Epithelial cell of proximal tubule (primary cell): ENCODE measurements at regions not wholly inside any gene's neighbourhood (a gene's known extent, or its start where the extent isn't known, plus 50 kb on each side); places are given as distances from the start of the nearest gene placed in this dataset.

Source experiments
- DNase-seq: peaks from one replicate; pipeline ENCODE4 v3.0.0-alpha.2; 2011; ENCODE audit warnings: low read depth
- H3K4me3 ChIP-seq: 2 replicates; pipeline ENCODE4 v1.5.1; 2011; ENCODE audit warnings: low read depth, mild to moderate bottlenecking, low read length
- TF ChIP-seq, protein P1 (sequence below): conservative IDR thresholded peaks from 2 replicates; pipeline ENCODE4 v1.5.1; 2012; ENCODE audit warnings: low read depth, mild to moderate bottlenecking, low read length

DNA sequence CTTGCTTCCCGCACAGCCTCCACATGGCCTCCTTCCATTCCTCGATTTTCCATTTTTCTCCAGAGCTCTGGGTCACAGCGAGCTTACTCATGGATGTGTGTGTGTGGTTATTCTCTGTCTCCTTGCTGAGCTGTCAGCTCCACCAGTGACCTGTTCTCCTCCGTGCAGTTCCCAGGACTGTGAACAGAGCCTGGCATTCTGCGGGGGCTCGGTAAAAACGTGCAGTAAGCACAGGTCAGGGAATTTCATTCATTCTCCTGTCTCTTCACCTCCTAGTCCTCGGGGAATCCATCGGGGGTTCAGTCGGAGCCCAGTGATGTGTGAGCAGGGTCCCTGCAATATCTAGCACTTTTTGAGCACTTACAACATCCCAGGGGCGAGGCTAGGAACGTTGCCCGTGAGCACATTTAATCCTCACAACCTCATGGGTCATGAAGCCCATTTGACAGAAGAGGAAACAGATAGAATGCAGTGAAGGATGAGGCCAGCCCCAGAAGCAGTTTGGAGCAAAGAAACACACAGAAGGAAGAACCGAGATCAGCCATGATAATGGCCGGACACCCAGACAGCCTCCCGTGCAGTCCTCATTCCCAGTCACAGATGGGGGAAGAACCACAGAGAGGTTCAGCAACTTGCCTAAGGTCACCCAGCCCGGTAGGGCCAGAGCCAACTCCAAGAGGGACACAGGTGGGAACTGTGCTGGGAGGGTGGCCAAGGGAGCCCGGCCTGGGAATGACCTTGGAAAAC lies 183.2 kb upstream of the GSE1 start:
- no peak overlapping the region for H3K4me3 ChIP-seq
- TF ChIP-seq, protein P1, sequence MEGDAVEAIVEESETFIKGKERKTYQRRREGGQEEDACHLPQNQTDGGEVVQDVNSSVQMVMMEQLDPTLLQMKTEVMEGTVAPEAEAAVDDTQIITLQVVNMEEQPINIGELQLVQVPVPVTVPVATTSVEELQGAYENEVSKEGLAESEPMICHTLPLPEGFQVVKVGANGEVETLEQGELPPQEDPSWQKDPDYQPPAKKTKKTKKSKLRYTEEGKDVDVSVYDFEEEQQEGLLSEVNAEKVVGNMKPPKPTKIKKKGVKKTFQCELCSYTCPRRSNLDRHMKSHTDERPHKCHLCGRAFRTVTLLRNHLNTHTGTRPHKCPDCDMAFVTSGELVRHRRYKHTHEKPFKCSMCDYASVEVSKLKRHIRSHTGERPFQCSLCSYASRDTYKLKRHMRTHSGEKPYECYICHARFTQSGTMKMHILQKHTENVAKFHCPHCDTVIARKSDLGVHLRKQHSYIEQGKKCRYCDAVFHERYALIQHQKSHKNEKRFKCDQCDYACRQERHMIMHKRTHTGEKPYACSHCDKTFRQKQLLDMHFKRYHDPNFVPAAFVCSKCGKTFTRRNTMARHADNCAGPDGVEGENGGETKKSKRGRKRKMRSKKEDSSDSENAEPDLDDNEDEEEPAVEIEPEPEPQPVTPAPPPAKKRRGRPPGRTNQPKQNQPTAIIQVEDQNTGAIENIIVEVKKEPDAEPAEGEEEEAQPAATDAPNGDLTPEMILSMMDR: no peak
- DNase-seq: no peak

DNA sequence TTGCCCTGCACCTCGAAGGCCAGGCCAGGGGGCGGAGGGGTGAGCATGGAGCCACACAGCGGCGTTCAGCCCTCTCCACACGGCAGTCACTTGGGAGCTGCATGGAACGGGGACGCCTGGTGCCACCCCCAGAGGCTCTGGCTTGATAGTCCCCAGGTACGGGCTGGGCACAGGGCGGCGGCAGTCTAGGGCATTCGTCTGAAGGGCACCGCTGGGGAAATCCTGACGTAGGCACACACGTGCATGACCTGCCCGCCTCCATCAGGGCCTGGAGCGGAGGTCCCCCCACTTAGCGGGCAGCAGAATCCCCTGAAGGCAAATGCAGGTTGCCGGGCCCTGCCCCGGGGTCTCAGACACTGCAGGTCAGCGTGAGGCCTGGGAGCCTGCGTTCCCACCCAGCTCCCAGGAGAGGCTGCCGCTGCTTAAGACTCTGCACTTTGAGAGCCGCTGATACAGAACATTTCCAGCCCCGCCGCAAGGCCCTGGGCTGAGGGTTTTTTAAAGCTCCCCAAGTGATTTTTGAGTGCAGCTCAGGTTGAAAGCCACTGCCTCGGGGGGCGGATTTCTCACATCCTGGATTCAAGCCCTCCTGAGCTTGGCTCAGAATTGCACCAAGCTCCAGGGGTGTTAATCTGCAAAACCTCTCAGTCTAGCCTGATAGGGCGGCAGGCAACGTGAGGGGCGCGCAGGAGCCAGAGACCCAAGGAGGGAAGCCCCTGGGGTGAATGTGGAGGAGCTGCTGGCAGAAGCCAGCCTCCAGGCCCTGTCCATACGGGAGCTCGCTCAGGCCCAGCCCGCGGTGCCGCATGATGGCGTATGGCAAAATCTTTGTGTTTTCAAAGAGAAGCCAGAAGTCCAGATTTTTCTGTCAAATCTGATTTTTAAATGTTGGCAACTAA lies 182.3 kb upstream of the GSE1 start:
- no peak for DNase-seq
- TF ChIP-seq, protein P1: no peak

DNA sequence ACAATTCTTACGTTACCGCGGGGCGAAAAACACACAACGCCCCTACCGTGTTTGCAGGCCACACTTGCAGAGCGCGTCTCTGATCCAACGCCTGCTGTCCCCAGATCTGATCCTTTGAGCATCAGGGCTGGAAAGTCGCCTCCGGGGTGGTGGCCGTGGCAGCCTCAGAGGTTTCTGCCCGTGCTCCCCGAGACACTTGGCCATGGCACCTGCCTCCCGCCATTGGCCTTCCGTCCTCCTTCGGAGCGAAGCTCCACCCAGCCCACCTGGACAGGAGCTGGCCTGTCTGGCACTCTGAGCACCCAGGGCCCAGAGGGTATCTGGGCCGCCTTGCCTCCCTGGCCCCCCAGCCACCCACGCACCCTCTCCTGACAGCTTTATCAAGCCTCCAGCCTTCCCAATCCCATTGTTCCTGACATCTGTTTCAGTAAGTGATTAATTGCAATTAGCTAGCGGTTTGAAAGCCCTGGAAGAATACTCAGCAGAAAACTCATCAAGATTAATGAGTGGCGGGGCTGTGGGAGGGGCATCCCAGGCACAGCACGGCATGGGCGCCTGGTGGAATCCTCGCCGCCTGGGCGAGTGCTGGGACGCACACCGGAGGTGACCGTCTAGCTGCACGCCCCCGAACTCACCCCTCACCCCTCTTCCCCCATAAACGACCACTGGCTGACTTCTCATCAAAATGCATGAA lies 181.5 kb upstream of the GSE1 start:
- DNase-seq: no peak
- TF ChIP-seq, protein P1: no peak
- no peak overlapping the region for H3K4me3 ChIP-seq

More for the DNA sequence above, 182.3 kb upstream of the GSE1 start:
- no peak overlapping the region for H3K4me3 ChIP-seq

DNA sequence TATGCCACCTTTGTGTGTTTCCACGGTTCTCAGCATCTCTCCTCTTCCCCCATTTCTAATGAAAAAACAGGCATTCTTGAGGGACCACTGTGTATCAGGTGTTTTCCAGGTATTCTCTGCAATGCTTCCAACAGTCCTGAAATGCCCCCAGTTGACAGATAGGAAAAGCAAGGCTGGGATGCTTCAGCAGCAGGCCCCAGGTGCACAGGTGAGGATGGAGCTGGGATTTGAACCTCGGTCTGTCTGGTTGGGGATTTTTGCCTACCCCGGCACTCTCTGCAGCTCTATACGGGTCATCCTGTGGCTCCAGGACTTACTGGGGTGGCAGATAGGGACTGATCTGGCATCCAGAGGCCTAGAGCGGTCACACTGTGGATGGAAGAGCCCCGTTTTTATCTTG lies 180.5 kb upstream of the GSE1 start:
- H3K4me3 ChIP-seq: no peak overlapping the region
- TF ChIP-seq, protein P1: no peak
- no peak for DNase-seq

DNA sequence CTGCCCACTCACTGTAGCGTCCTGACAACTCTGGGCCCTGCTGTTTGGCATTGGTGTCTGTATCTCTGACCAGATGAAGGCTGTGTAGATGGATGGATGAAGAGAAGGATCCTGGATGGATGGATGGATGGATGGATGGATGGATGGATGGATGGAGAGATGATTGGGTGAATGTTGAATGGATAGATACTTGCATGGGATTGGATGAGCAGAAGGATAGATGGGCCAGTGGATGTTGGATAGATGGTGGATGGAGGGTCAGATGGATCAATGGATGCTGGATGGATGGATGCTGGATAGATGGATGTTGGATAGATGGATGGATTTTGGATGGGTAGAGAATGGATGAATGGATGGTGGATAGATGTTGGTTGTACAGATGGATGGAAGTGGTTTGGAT lies 179.6 kb upstream of the GSE1 start:
- TF ChIP-seq, protein P1: no peak
- DNase-seq: no peak
- no peak overlapping the region for H3K4me3 ChIP-seq

DNA sequence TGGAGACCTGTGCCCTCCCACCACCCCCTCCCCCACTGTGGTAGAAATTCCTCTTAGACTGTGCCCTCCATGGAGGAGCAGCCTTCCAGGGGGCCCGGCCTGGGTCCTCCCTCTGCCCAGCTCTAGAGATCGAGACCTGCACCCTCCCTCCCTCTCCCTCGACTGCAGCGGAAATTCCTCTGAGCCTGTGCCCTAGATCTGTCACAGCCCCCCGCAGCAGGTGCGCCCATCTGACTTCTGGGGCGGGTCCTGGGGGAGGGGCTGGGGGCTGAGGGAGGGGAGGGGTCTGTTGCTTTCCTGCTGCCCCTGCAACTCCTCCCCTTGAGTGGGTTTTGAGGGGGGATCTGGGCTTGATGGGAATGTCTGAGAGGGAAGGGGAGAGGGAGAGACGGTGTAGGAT lies 177.8 kb upstream of the GSE1 start:
- H3K4me3 ChIP-seq: no peak overlapping the region
- no peak for DNase-seq
- TF ChIP-seq, protein P1: no peak
